Osteocyte (in vitro differentiated cells): ENCODE measurements at regions not wholly inside any gene's neighbourhood (a gene's known extent, or its start where the extent isn't known, plus 50 kb on each side); places are given as distances from the start of the nearest gene placed in this dataset. TPM values are rescaled to one million over a fixed set of nuclear protein-coding genes. Genes with fewer than 3 reads are reported as not detected.
"Not testable (repeated sequence)": the region's sequence is repeated elsewhere in the genome, so short reads cannot be mapped to it uniquely, and the experiment has no call there.

Source experiments
- DNase-seq: peaks from one replicate; pipeline ENCODE4 v3.0.0; 2021; ENCODE audit warnings: mixed read lengths; ENCODE audit not compliant: unreplicated experiment; ENCODE audit errors: extremely low spot score
- H3K27ac Mint-ChIP-seq: one replicate; pipeline ENCODE4 v1.8.0; 2021; ENCODE audit warnings: mild to moderate bottlenecking, mixed read lengths; ENCODE audit not compliant: unreplicated experiment
- H3K27me3 Mint-ChIP-seq: one replicate; pipeline ENCODE4 v1.8.0; 2021; ENCODE audit warnings: mixed read lengths; ENCODE audit not compliant: unreplicated experiment
- H3K36me3 Mint-ChIP-seq: one replicate; pipeline ENCODE4 v1.8.0; 2021; ENCODE audit warnings: mixed read lengths; ENCODE audit not compliant: unreplicated experiment
- H3K4me1 Mint-ChIP-seq: one replicate; pipeline ENCODE4 v1.8.0; 2021; ENCODE audit warnings: mixed read lengths; ENCODE audit not compliant: unreplicated experiment
- H3K4me3 Mint-ChIP-seq: one replicate; pipeline ENCODE4 v1.8.0; 2021; ENCODE audit warnings: mild to moderate bottlenecking, moderate library complexity, mixed read lengths; ENCODE audit not compliant: unreplicated experiment
- H3K9me3 Mint-ChIP-seq: one replicate; pipeline ENCODE4 v1.8.0; 2021; ENCODE audit warnings: mixed read lengths; ENCODE audit not compliant: unreplicated experiment
- microRNA-seq: library from miRNA; unstranded; fragments of <30 nt; microRNA quantifications from one replicate; pipeline ENCODE4 v1.1.0, GENCODE V29; 2020; ENCODE audit not compliant: unreplicated experiment

- DNase-seq, H3K27me3 Mint-ChIP-seq, H3K4me1 Mint-ChIP-seq, H3K27ac Mint-ChIP-seq, H3K9me3 Mint-ChIP-seq, H3K36me3 Mint-ChIP-seq, H3K4me3 Mint-ChIP-seq: not testable (repeated sequence)
Measured at GRCh38 chr15:22002711-22003110, 77.6 kb upstream of the OR4M2 start.

DNA sequence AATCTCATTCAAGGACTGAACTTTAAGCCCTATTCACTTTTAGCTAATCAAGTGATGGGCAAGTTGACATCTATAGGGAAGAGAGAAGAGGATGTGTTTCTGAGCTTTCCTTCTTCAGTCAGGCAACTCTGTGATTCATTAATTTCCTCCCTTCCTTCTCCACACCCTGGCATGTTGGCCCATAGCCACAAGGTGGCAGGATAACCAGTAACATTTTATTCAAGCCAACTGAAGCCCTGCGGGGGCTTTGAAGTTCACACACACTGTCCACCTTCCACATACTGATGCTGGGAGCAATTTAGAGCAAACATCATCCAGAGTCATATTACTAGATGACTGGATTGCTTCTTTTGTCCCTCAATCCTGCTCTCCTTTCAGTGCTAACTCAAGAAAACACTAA, 91.2 kb upstream of the OR4M2 start:
- DNase-seq, H3K4me3 Mint-ChIP-seq, H3K27ac Mint-ChIP-seq, H3K9me3 Mint-ChIP-seq, H3K36me3 Mint-ChIP-seq, H3K27me3 Mint-ChIP-seq, H3K4me1 Mint-ChIP-seq: not testable (repeated sequence)

- H3K4me3 Mint-ChIP-seq, H3K4me1 Mint-ChIP-seq, DNase-seq, H3K27ac Mint-ChIP-seq, H3K36me3 Mint-ChIP-seq, H3K9me3 Mint-ChIP-seq, H3K27me3 Mint-ChIP-seq: not testable (repeated sequence)
Measured at GRCh38 chr15:21983820-21984219, 96.5 kb upstream of the OR4M2 start.

GRCh38 chr15:21979960-21980359, 100.4 kb upstream of the OR4M2 start:
- H3K36me3 Mint-ChIP-seq, DNase-seq, H3K9me3 Mint-ChIP-seq, H3K4me3 Mint-ChIP-seq, H3K27me3 Mint-ChIP-seq, H3K4me1 Mint-ChIP-seq, H3K27ac Mint-ChIP-seq: not testable (repeated sequence)

DNA sequence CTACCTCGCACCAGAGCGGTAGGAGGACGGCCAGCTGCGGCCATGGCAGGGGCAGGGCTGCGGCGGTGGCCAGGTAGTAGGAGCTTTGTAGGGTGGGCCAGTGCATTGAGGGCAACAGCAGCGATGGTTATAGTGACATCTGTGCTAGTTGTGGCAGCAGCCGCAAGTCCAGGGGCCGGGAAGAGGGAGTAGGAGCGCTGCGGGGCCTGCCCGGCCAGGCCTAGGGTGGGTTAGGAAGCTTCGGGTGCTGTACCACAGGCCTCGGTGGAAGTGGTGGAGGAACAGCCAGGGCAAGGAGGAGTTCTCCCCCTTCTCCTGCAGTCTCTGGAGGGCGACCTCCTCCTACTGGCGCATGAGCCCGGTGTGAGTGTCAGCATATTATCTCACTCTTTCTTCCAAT, 76.2 kb upstream of the POTEB start:
- peak; percentile 73 for DNase-seq
- not testable (repeated sequence) for H3K27ac Mint-ChIP-seq, H3K27me3 Mint-ChIP-seq, H3K4me1 Mint-ChIP-seq, H3K9me3 Mint-ChIP-seq, H3K36me3 Mint-ChIP-seq, H3K4me3 Mint-ChIP-seq

DNA sequence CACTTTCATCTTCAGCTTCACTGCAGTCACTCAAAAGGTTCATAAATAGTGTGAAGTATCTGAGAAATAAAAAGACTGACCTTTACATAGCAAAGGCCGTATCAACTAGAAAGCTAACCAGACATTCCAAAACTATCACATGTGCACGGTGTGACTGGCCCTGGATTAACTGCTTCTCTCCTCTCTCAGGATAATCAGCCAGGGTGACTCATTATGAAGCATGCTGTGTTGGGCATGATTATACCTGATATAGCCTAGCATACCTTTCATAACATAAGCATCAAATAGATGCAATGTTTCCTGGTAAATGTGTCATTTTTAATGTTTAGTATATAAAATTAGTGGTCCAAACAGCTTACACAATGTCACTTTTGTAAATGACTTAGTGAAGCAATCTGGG, 62.8 kb upstream of the POTEB start:
- DNase-seq, H3K36me3 Mint-ChIP-seq, H3K4me3 Mint-ChIP-seq, H3K4me1 Mint-ChIP-seq, H3K9me3 Mint-ChIP-seq, H3K27me3 Mint-ChIP-seq, H3K27ac Mint-ChIP-seq: not testable (repeated sequence)

Small RNA genes in the stretch of these regions (microRNA-seq; reads per million reads assigned to microRNA genes)
- not detected for gene MIR5701-3
